CD4-positive, alpha-beta T cell treated with Interferon gamma for 1 hour (primary cell): ENCODE measurements at regions not wholly inside any gene's neighbourhood (a gene's known extent, or its start where the extent isn't known, plus 50 kb on each side); places are given as distances from the start of the nearest gene placed in this dataset.

Experiments
- DNase-seq: peaks from one replicate; pipeline ENCODE4 v3.0.0-alpha.2; 2020

GRCh38 chr15:98565566-98565965, 82.8 kb upstream of the IGF1R start:
- no peak for DNase-seq

GRCh38 chr15:98567951-98568350, 80.4 kb upstream of the IGF1R start:
- no peak for DNase-seq

- no peak for DNase-seq
These were observed 79.8 kb upstream of the IGF1R start for GRCh38 chr15:98568382-98569017.

GRCh38 chr15:98570119-98570518, 78.2 kb upstream of the IGF1R start:
- no peak for DNase-seq

GRCh38 chr15:98580572-98580971, 67.8 kb upstream of the IGF1R start:
- DNase-seq: no peak

- DNase-seq: no peak
These were observed 66.6 kb upstream of the IGF1R start for GRCh38 chr15:98581715-98582114.

- DNase-seq: no peak
These were observed 65.3 kb upstream of the IGF1R start for GRCh38 chr15:98582900-98583554.

GRCh38 chr15:98583771-98584430, 64.4 kb upstream of the IGF1R start:
- no peak for DNase-seq

GRCh38 chr15:98586066-98586465, 62.3 kb upstream of the IGF1R start:
- no peak for DNase-seq

- DNase-seq: no peak
These were observed 56.2 kb upstream of the IGF1R start for GRCh38 chr15:98592136-98592535.

GRCh38 chr15:98596131-98596530, 52.2 kb upstream of the IGF1R start:
- DNase-seq: no peak

GRCh38 chr15:98596885-98597392, 51.4 kb upstream of the IGF1R start:
- no peak for DNase-seq

GRCh38 chr15:98597666-98598065, 50.7 kb upstream of the IGF1R start:
- no peak for DNase-seq
